Body of pancreas (tissue), 4 donors: ENCODE measurements at regions not wholly inside any gene's neighbourhood (a gene's known extent, or its start where the extent isn't known, plus 50 kb on each side); places are given as distances from the start of the nearest gene placed in this dataset.

Experiments used
- CTCF ChIP-seq, 7 experiments: fragments of 450-650 bp in 4 of 7; fragments of 200-600 bp in 3 of 7; sonication (generic) in 3 of 7; IDR thresholded peaks; one replicate each; pipeline ENCODE4 v1.5.1; 2016 to 2019; ENCODE audit warnings: antibody characterized with exemption in 7 of 7
- POLR2A ChIP-seq, 3 donors: fragments of 450-650 bp; IDR thresholded peaks; one replicate each; pipeline ENCODE4 v1.6.1; 2016; ENCODE audit warnings: antibody characterized with exemption in 3 of 3, mild to moderate bottlenecking in 2 of 3

- TF ChIP-seq POLR2A (IDR thresholded peaks at IDR 0.05) = no peak
- no peak for TF ChIP-seq CTCF (IDR thresholded peaks at IDR 0.05)
Observed at GRCh38 chr5:125786021-125786420, 637.2 kb upstream of the GRAMD2B start.
